H7 (cell line): ENCODE measurements at regions not wholly inside any gene's neighbourhood (a gene's known extent, or its start where the extent isn't known, plus 50 kb on each side); places are given as distances from the start of the nearest gene placed in this dataset.

ENCODE experiments used
- DNase-seq: peaks from one replicate; pipeline ENCODE4 v3.0.0; 2012
- H3K27me3 ChIP-seq: 2 replicates; pipeline ENCODE4 v1.6.0; 2011; ENCODE audit warnings: mild to moderate bottlenecking, low read length; ENCODE audit not compliant: control insufficient read depth, insufficient read depth
- H3K36me3 ChIP-seq: replicated peaks from 2 replicates; pipeline ENCODE4 v1.5.1; 2011; ENCODE audit warnings: low read length; ENCODE audit not compliant: control insufficient read depth, insufficient read depth
- H3K4me3 ChIP-seq: 2 replicates; pipeline ENCODE4 v1.5.1; 2011; ENCODE audit warnings: low read depth, mild to moderate bottlenecking, control low read depth, low read length, moderate library complexity; ENCODE audit not compliant: insufficient read depth

GRCh38 chr3:70748593-70748992 lies 436.2 kb upstream of the MDFIC2 start:
- DNase-seq = peak; percentile 3
- Histone ChIP-seq H3K36me3 (no peaks in the 10 kb centered on the region), H3K4me3 (no peak overlapping the region), H3K27me3 (no peaks in the 10 kb centered on the region)

GRCh38 chr3:70747847-70748246 lies 435.4 kb upstream of the MDFIC2 start:
- H3K36me3 ChIP-seq = no peaks in the 10 kb centered on the region
- DNase-seq = no peak
- no peaks in the 10 kb centered on the region for H3K27me3 ChIP-seq

GRCh38 chr3:70744536-70744935 lies 432.1 kb upstream of the MDFIC2 start:
- DNase-seq = no peak
- Histone ChIP-seq H3K4me3 (no peak overlapping the region), H3K27me3 (no peaks in the 10 kb centered on the region), H3K36me3 (no peaks in the 10 kb centered on the region)

More at GRCh38 chr3:70747847-70748246, 435.4 kb upstream of the MDFIC2 start:
- H3K4me3 ChIP-seq = no peak overlapping the region

GRCh38 chr3:70743754-70744153 lies 431.3 kb upstream of the MDFIC2 start:
- DNase-seq = no peak
- Histone ChIP-seq H3K36me3 (no peaks in the 10 kb centered on the region), H3K27me3 (no peaks in the 10 kb centered on the region), H3K4me3 (no peak overlapping the region)

GRCh38 chr3:70742081-70742480 lies 429.6 kb upstream of the MDFIC2 start:
- no peaks in the 10 kb centered on the region for H3K36me3 ChIP-seq
- H3K27me3 ChIP-seq = no peaks in the 10 kb centered on the region
- no peak for DNase-seq

GRCh38 chr3:70740872-70741271 lies 428.4 kb upstream of the MDFIC2 start:
- no peak overlapping the region for H3K4me3 ChIP-seq
- H3K36me3 ChIP-seq = no peaks in the 10 kb centered on the region
- no peak for DNase-seq
- H3K27me3 ChIP-seq = no peaks in the 10 kb centered on the region

More at GRCh38 chr3:70742081-70742480, 429.6 kb upstream of the MDFIC2 start:
- no peak overlapping the region for H3K4me3 ChIP-seq

- H3K36me3 ChIP-seq = no peaks in the 10 kb centered on the region
These were observed 427.6 kb upstream of the MDFIC2 start for GRCh38 chr3:70740071-70740470.

GRCh38 chr3:70738291-70738681 lies 425.8 kb upstream of the MDFIC2 start:
- no peak for DNase-seq
- no peaks in the 10 kb centered on the region for H3K36me3 ChIP-seq
- H3K27me3 ChIP-seq = no peaks in the 10 kb centered on the region
- H3K4me3 ChIP-seq = no peak overlapping the region

More at GRCh38 chr3:70740071-70740470, 427.6 kb upstream of the MDFIC2 start:
- no peaks in the 10 kb centered on the region for H3K27me3 ChIP-seq
- no peak for DNase-seq
- H3K4me3 ChIP-seq = no peak overlapping the region

GRCh38 chr3:70737666-70738290 lies 425.3 kb upstream of the MDFIC2 start:
- Histone ChIP-seq H3K36me3 (no peaks in the 10 kb centered on the region), H3K4me3 (no peak overlapping the region), H3K27me3 (no peaks in the 10 kb centered on the region)
- no peak for DNase-seq

GRCh38 chr3:70736009-70736408 lies 423.6 kb upstream of the MDFIC2 start:
- Histone ChIP-seq H3K36me3 (no peaks in the 10 kb centered on the region), H3K4me3 (no peak overlapping the region), H3K27me3 (no peaks in the 10 kb centered on the region)
- DNase-seq = no peak

GRCh38 chr3:70734756-70735155 lies 422.3 kb upstream of the MDFIC2 start:
- Histone ChIP-seq H3K4me3 (no peak overlapping the region), H3K36me3 (no peaks in the 10 kb centered on the region), H3K27me3 (no peaks in the 10 kb centered on the region)
- no peak for DNase-seq

GRCh38 chr3:70731046-70731445 lies 418.6 kb upstream of the MDFIC2 start:
- Histone ChIP-seq H3K36me3 (no peaks in the 10 kb centered on the region), H3K27me3 (no peaks in the 10 kb centered on the region), H3K4me3 (no peak overlapping the region)
- no peak for DNase-seq

GRCh38 chr3:70729845-70730244 lies 417.4 kb upstream of the MDFIC2 start:
- no peak for DNase-seq
- H3K4me3 ChIP-seq = no peak overlapping the region
- no peaks in the 10 kb centered on the region for H3K36me3 ChIP-seq
- H3K27me3 ChIP-seq = no peaks in the 10 kb centered on the region

GRCh38 chr3:70728311-70728710 lies 415.9 kb upstream of the MDFIC2 start:
- H3K36me3 ChIP-seq = no peaks in the 10 kb centered on the region
- DNase-seq = no peak
- no peaks in the 10 kb centered on the region for H3K27me3 ChIP-seq
- no peak overlapping the region for H3K4me3 ChIP-seq

- Histone ChIP-seq H3K36me3 (no peaks in the 10 kb centered on the region), H3K27me3 (no peaks in the 10 kb centered on the region), H3K4me3 (no peak overlapping the region)
- DNase-seq = no peak
These were observed 414.5 kb upstream of the MDFIC2 start for GRCh38 chr3:70726961-70727360.
